ENCODE measurements at regions not wholly inside any gene's neighbourhood (a gene's known extent, or its start where the extent isn't known, plus 50 kb on each side); places are given as distances from the start of the nearest gene placed in this dataset.

GRCh38 chr12:66979251-66979650 lies 289.9 kb upstream of the CAND1 start:
- TF ChIP-seq, protein P1, sequence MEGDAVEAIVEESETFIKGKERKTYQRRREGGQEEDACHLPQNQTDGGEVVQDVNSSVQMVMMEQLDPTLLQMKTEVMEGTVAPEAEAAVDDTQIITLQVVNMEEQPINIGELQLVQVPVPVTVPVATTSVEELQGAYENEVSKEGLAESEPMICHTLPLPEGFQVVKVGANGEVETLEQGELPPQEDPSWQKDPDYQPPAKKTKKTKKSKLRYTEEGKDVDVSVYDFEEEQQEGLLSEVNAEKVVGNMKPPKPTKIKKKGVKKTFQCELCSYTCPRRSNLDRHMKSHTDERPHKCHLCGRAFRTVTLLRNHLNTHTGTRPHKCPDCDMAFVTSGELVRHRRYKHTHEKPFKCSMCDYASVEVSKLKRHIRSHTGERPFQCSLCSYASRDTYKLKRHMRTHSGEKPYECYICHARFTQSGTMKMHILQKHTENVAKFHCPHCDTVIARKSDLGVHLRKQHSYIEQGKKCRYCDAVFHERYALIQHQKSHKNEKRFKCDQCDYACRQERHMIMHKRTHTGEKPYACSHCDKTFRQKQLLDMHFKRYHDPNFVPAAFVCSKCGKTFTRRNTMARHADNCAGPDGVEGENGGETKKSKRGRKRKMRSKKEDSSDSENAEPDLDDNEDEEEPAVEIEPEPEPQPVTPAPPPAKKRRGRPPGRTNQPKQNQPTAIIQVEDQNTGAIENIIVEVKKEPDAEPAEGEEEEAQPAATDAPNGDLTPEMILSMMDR (IDR thresholded peaks at IDR 0.05), result no peak
- TF ChIP-seq EP300 (IDR thresholded peaks at IDR 0.05) (no peak), POLR2AphosphoS5 (IDR thresholded peaks at IDR 0.05) (no peak), POLR2A (IDR thresholded peaks at IDR 0.05) (no peak)

Measured in stomach (tissue), 4 donors.